ENCODE measurements at regions not wholly inside any gene's neighbourhood (a gene's known extent, or its start where the extent isn't known, plus 50 kb on each side); places are given as distances from the start of the nearest gene placed in this dataset.

- ChIA-PET RAD21 (ENCODE audit: low non-redundant PET in 1 of 2, low total read pairs in 2 of 2, uncharacterized antibody in 2 of 2, unreplicated experiment in 2 of 2) (no interaction called here), CTCF (interaction anchor here (1.3 kb wide), 1 partner anchor 9 kb away, joined by 4 read pairs; no protein-coding TSS in a partner anchor), POLR2A (no interaction called here)
- intact Hi-C loops (cut with micrococcal nuclease), result loop anchor here (10.0 kb wide), 1 partner anchor 334 kb away; no protein-coding TSS in a partner anchor
- H3K4me1 ChIP-seq (ENCODE audit: control insufficient read depth in 1 of 2, insufficient read depth in 2 of 2, low read length in 2 of 2), result no peaks in the 10 kb centered on the region
- no peak for TF ChIP-seq CBX3 (IDR thresholded peaks at IDR 0.05; ENCODE audit: low read depth)
- TF ChIP-seq CEBPB (IDR thresholded peaks at IDR 0.05; ENCODE audit: low read depth), result no peak
- no peak for TF ChIP-seq YY1 (IDR thresholded peaks at IDR 0.05; ENCODE audit: extremely low read depth, insufficient replicate concordance, low read depth, low read length)
- no peak for TF ChIP-seq SP1 (IDR thresholded peaks at IDR 0.05; ENCODE audit: low read depth)
- no peak for TF ChIP-seq EGR1 (IDR thresholded peaks at IDR 0.05; ENCODE audit: low read depth)
- TF ChIP-seq MAX (IDR thresholded peaks at IDR 0.05), result no peak
- TF ChIP-seq JUND (IDR thresholded peaks at IDR 0.05), result no peak
- no peak for TF ChIP-seq REST (IDR thresholded peaks at IDR 0.05; ENCODE audit: low read depth)
- no peak overlapping the region for H3K9ac ChIP-seq (ENCODE audit: low read length)
- no peak overlapping the region for H3K4me2 ChIP-seq (ENCODE audit: low read length)
- no peak overlapping the region for H3K4me3 ChIP-seq (replicated peaks in 1 of 2; ENCODE audit: low read depth in 1 of 2, low read length in 2 of 2)
- no peak overlapping the region for H2AFZ ChIP-seq (ENCODE audit: low read depth, low read length, poor library complexity, severe bottlenecking)
- no peaks in the 10 kb centered on the region for H3K79me2 ChIP-seq (ENCODE audit: insufficient read depth, low read length)
- DNase-seq (ENCODE audit: low read depth, low spot score) (no peak), ATAC-seq (no peak)
- no TSS peak for BruUV-seq (replicated peaks)
- H3K27ac ChIP-seq (ENCODE audit: low read depth, low read length), result no peak overlapping the region
- no peaks in the 10 kb centered on the region for H3K9me2 ChIP-seq (ENCODE audit: insufficient read depth)
- no peaks in the 10 kb centered on the region for H3K36me3 ChIP-seq (ENCODE audit: control insufficient read depth in 1 of 2, insufficient read depth in 2 of 2, low read length in 2 of 2)
- H3K9me3 ChIP-seq (ENCODE audit: control insufficient read depth in 1 of 2, insufficient read depth in 1 of 2, low read depth in 1 of 2, low read length in 2 of 2), result no peaks in the 10 kb centered on the region
- H4K20me1 ChIP-seq (ENCODE audit: insufficient read depth), result no peaks in the 10 kb centered on the region
- no peaks in the 10 kb centered on the region for H3K27me3 ChIP-seq (ENCODE audit: insufficient read depth, low read length)
Observed at GRCh38 chr3:168548719-168549118, 453.0 kb upstream of the GOLIM4 start.
